PFSK-1 (cell line): ENCODE measurements at regions not wholly inside any gene's neighbourhood (a gene's known extent, or its start where the extent isn't known, plus 50 kb on each side); places are given as distances from the start of the nearest gene placed in this dataset.

ENCODE experiments used
- FOXP2 ChIP-seq: optimal IDR thresholded peaks from 2 replicates; pipeline ENCODE3; 2011; ENCODE audit warnings: borderline replicate concordance, control low read depth, inconsistent platforms; ENCODE audit not compliant: insufficient read depth; ENCODE audit errors: extremely low read length, extremely low read depth
- POLR2AphosphoS5 ChIP-seq: IDR thresholded peaks from 2 replicates; pipeline ENCODE4 v1.6.1; 2012; ENCODE audit warnings: low read depth, mild to moderate bottlenecking, control low read depth, low read length, moderate library complexity
- REST ChIP-seq, 2 experiments: IDR thresholded peaks; 2 replicates each; pipeline versions ENCODE4 v1.6.1 to v1.8.0; 2011 to 2012; ENCODE audit warnings: low read depth in 2 of 2, low read length in 2 of 2, control low read depth in 1 of 2, inconsistent platforms in 1 of 2, mild to moderate bottlenecking in 1 of 2, moderate library complexity in 1 of 2; ENCODE audit not compliant: insufficient read depth in 1 of 2
- SIN3A ChIP-seq: IDR thresholded peaks from 2 replicates; pipeline ENCODE4 v1.6.1; 2012; ENCODE audit warnings: mild to moderate bottlenecking, low read length, moderate library complexity, borderline replicate concordance; ENCODE audit not compliant: insufficient read depth
- TAF1 ChIP-seq: IDR thresholded peaks from 2 replicates; pipeline ENCODE4 v1.6.1; 2012; ENCODE audit warnings: low read length, control low read depth, borderline replicate concordance; ENCODE audit not compliant: insufficient read depth

- no peak for TF ChIP-seq TAF1
- TF ChIP-seq REST (IDR thresholded peaks at IDR 0.05; ENCODE audit: insufficient read depth in 1 of 2, low read depth in 2 of 2, low read length in 2 of 2), result no peak
- TF ChIP-seq FOXP2, result no peak
- no peak for TF ChIP-seq SIN3A
- TF ChIP-seq POLR2AphosphoS5, result no peak
Measured at GRCh38 chrX:46278572-46278971, 266.6 kb downstream of the ZNF674 start.

GRCh38 chrX:46268412-46268811 lies 276.8 kb downstream of the ZNF674 start:
- no peak for TF ChIP-seq TAF1
- no peak for TF ChIP-seq FOXP2
- TF ChIP-seq SIN3A, result no peak
- TF ChIP-seq POLR2AphosphoS5, result no peak
- TF ChIP-seq REST (IDR thresholded peaks at IDR 0.05; ENCODE audit: insufficient read depth in 1 of 2, low read depth in 2 of 2, low read length in 2 of 2), result no peak

DNA sequence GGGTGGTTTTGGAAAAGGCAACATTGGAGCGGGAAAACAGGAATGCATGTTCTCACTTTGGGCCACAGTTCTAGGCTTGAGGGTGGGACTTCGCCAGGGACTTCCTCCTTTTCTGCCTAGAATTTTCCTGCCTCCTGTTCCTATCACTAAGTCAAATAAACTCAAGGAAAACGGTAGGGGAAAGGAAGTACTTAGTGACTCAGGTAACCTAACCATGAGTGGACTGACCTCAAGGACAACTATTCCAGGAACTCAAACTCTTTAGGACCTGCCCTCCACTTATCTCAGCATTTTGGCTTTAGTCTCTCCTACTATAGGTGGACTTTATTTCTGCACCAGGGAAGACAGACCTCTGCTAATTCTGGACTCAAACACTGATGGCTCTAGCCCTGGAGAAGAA lies 281.7 kb downstream of the ZNF674 start:
- TF ChIP-seq TAF1 (no peak), SIN3A (no peak), FOXP2 (no peak), REST (IDR thresholded peaks at IDR 0.05; ENCODE audit: insufficient read depth in 1 of 2, low read depth in 2 of 2, low read length in 2 of 2) (no peak), POLR2AphosphoS5 (no peak)

DNA sequence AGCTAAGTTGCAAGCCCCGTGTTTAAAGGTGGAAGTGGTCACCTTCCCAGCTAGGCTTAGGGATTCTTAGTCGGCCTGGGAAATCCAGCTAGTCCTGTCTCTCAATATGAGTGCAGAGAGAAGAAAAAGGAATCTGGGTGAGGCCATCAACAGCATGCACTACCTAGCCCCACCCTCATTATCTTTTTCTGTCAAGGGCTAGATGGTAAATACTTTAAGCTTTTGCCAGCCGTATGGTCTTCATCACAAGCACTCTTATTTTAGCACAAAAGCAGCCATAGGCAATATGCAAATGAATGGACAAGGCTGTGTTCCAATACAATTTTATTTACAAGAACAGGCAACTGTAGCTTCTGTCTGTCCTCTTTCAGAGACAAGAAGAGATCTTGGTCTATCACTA lies 282.9 kb downstream of the ZNF674 start:
- TF ChIP-seq FOXP2 (no peak), POLR2AphosphoS5 (no peak), REST (IDR thresholded peaks at IDR 0.05; ENCODE audit: insufficient read depth in 1 of 2, low read depth in 2 of 2, low read length in 2 of 2) (no peak), TAF1 (no peak), SIN3A (no peak)

- TF ChIP-seq SIN3A (no peak), FOXP2 (no peak), POLR2AphosphoS5 (no peak), TAF1 (no peak), REST (IDR thresholded peaks at IDR 0.05; ENCODE audit: insufficient read depth in 1 of 2, low read depth in 2 of 2, low read length in 2 of 2) (no peak)
Measured at GRCh38 chrX:46260499-46260898, 284.7 kb downstream of the ZNF674 start.
